ENCODE measurements at regions not wholly inside any gene's neighbourhood (a gene's known extent, or its start where the extent isn't known, plus 50 kb on each side); places are given as distances from the start of the nearest gene placed in this dataset.

DNA sequence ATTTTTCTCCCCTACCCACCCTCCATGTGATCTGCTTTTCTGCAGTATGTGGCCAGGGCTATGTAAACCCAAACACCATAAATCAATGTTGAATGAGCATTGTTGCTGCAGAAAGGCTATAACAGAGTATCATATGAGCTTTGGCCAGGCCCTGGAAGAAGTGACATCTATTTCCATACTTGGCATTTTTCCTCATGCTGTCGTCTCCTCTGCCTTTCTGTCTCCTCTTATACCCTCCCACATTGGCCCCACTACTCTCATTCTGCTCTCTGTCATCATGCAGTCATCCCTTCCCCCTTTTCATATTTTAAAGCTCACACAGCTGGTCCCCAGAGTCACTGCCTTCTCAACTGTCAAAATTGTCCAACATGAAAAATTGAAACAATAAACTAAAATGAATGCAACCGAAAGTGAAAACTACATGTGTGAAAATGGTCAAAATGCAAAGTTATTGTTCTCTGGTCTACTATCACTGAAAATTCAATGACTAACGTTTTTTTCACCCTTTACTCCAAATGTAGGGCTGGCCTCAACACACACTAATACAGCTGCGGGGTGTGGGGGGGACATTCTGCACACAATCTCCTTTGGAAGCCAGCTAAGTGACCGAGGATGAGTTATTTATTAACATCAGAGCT is 290.7 kb upstream of the TMPO start:
- DNase-seq: no peak

DNA sequence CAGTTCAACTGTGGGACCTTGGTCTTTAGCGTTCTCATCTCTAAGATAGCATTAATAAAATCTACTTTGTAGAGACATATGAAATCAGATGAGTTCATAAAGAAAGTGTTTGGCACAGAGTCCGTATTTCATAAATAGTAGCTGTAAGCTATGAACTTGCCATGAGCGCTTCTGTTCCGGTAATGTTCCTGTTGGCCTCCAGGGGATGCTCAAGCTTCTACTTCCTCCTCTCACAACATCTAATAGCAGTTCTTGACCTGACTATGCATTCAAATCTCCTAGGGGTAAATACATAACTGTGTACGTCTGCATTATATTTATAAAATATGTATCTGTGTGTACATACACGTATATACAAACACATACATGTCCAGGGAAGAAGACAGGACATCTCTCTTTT is 288.2 kb upstream of the TMPO start:
- DNase-seq: no peak

DNA sequence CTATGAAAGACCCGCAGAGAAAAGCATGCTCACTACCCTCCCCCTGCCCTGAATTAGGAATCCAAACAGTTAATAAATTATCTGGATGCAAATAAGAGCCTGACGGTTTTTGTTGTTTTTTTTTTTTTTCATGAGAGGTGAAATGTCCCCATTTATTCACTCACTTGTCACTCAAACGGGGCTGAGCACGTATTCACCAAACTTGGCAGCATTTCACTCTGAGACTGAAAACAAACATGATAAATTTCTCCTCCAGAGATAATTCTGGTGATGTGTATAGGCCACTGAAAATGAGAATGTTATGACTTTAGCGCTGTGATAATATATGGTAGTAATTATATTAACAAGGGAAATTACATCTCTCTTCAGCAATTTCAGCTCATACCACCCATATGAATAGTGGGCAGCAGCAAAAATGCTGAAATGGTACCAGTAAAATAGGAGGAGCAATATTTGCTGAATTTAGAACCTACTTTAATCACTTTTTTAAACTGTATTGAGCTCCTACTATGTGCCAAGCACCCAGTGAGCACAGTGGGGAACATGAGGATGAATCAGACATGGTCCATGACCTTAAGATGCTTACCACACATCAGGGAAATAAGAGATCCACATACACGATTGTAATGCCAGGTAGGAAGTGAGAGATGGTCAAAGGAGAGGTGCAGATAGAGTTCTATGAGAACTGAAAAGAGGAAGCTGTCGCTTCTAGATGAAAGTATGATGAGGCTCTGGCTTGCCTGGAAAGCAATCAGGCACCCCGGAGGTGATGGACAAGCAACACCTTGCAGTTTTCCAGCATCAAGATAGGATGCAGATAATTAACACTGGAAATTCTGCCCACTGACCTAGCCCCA is 286.5 kb upstream of the TMPO start:
- no peak for DNase-seq

DNA sequence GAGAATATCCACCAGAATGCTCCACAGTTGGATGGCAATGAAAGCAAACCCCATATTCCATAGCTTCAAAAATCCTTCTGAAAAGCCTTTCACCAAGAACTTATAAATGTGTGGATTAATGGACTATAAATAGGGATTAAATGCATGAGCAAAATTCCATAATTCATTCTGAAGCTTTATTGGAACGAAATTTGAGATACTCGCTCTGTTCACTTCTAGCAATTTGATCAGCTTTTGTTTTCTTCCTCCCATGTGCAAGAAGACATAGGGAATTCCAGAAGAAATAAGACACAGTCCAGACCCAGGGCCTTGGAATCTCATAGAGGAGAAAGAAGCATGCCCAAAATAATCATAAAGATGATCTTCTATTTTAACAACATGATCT is 285.9 kb upstream of the TMPO start:
- DNase-seq: no peak

DNA sequence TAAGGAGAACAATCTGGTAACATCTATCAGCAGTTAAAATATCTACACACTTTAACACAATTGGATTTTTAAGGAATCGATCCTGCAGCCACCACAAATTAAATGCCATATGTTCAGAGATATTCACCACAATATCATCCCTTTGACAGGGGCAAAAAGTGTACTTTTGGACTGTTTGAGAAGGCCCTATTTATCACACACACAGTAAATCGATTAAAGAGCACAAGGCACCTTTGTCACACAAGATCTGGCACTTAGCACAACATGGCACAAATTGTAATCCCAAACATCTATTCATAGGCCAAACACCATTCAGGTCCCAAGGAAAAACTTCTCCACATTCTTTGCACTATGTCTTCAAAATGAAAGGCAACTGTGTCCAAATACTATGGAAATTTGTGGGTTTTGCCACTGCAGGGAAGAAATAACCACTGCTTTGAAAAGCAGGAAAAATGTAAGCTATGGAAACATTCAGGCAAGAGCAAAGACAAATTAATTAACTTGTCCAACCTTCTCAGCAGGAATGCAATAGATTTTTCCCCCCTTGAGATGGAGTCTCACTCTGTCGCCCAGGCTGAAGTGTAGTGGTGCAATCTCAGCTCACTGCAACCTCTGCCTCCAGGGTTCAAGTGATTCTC is 282.5 kb upstream of the TMPO start:
- DNase-seq: no peak

DNA sequence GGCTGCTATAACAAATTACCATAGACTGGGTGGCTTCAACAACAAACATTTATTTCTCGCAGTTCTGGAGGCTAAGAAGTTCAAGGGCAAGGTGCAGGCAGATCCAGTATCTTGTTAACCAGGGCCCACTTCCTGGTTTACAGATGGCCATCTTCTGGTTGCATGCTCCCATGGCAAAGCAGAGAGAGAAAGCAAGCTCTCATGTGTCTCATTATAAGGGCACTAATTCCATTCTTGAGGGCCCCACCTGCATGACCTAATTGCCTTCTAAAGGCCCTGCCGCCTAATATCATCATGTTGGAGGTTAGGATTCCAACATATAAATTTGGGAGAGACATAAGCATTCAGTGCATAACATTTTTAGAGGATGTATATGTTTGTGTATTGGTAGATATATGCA is 280.1 kb upstream of the TMPO start:
- DNase-seq: no peak

DNA sequence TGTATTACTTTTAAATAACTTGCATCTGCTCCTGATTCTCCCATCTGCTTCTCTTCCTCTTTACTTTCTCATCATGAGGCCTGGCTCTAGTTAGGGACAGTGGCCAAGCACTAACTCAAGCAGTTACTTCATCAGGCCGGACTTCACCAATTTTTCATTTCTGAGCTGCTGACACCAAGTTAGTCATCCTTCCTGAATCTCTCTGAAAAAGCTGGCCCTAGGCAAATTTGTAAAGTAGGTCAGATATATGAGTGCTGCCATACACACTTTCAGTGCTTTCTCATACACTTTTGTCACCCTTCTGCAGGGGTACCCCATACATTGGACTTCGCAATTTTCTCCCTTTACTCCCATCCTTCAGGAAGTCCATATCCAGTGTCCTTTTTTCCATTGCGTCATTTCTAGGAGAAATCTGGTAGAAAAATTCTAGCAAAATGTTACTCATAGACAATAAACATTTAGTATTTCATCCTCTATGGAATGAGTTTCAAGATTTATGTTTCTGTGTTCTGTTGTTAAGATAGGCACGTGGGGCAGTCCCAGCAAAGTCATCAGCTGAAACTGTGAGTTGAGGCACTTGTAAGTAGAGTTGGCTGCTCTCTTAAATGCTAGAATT is 276.8 kb upstream of the TMPO start:
- no peak for DNase-seq

DNA sequence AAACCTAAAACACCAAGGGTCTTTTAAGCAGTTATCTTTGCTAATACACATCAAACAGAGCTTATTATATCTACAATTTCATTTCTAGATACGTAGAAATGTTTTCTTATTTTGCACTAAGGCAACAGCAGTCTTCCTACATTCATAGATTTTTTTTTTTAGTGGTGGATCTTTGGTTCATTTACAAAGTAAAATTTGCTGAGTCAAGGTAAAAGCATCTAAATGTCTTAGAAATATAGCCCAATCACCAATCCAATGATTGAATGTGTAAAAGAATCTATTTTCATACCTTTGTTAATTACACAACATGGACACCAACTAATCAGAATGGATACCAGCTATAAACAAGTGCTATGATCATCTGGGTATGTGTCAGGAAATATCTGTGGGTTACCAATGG is 272.2 kb upstream of the TMPO start:
- DNase-seq: no peak

DNA sequence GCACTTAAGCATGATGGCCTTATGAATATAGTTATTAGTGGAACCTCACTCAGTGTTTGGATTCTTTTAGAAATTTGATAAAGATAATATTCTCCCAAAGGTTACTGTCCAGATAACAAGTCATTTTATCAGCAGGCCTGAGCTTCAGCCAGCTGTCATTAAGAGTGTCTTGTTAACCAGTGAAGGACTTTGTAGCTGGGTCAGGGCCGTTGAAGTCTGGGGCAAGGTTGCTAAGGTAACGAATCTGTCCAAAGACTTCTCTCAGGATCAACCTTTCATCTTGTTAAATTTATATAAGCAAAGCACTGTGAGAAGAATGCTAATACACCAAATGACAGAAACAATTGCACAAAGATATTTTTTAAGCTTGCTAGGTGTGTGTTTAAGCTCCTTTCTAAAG is 271.3 kb upstream of the TMPO start:
- DNase-seq: no peak

DNA sequence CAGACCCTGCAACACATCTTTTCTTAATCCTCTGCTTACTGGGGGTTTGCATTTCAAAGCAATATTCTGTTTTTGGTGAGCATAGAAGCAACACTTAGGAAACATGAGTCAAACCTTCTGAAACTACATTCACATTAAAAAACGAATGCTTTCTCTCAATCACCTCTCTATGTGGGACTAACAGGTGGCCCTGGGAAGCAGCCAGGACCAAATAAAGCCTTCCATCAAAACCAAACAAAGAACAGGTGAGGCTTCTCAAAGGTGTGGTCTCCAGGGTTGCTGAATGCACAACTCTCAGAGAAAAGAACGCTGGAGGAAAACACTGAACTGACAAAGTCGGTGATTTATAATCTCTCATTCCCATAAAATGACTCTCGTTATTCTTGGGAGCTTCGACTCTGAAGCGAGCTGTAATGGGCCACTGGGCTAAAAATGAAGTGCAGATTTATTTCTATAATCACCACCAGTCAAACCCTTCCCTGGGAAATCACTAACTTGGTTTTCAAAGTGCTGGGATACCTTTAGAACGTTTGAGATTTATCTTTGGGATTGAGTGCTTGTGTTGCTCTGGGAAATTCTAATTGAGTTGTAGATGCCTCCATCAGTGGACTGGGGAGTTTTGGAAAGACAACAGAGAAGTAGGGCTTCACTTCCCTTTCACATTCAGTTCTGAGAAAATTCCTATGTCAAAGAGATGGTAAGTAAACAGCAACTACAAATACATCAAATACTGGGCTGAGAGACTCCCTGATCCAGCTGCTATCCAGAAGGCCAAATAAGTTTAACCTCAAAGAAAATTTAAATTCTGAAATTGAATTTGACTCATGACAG is 262.0 kb upstream of the TMPO start:
- DNase-seq: no peak

DNA sequence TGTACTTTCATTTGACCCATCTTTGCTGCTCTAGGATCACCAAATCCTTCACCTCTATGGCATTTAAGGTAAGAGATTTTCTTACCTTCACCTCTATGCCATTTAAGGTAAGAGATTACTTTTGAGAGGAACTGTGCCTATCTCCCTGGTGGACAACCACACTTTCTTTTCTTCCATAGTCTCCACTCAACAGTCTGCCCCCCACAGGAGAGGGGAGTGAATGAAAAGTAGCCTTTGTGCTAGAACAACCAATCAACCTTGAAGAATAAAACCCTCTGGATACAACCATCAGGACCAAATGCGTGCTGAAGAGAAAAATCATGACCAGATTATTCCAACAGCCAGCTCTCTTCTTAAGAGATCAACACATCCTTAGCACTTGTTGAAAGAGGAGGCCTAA is 258.6 kb upstream of the TMPO start:
- DNase-seq: no peak

DNA sequence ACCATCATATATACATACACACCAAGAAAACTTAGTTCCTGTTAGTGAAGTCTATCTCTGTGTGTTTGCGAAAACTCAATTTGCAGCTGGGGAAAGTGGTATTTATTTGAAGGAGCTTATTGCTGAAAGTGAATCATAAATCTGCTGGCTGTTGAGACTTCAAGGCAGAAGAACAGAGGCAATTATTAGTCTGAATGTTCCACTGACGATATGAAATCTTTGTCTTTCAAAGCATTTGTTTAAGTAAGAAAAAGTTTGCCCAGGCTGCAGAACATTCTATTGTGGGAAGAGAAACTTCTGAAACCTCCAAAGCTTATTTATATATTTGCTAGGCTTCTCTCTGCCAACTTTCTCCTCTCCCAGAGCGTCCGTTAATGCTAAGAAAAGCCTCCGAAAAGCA is 255.7 kb upstream of the TMPO start:
- no peak for DNase-seq

DNA sequence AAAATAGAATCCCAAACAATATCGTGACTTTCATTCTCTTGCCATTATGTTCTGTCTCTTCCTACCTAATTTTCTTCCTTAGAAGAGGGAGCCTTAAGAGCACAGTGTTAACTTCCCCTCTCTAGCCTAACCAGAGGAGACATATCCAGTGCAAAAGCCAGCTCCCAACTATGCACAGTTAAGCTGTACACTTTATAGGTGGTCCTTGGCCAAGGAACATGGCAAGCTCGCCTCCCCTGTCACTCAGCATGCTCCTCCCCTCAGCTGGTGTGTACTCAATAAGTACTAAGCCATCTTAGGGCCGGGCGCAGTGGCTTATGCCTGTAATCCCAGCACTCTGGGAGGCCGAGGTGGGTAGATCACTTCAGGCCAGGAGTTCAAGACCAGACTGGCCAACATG is 255.1 kb upstream of the TMPO start:
- no peak for DNase-seq

DNA sequence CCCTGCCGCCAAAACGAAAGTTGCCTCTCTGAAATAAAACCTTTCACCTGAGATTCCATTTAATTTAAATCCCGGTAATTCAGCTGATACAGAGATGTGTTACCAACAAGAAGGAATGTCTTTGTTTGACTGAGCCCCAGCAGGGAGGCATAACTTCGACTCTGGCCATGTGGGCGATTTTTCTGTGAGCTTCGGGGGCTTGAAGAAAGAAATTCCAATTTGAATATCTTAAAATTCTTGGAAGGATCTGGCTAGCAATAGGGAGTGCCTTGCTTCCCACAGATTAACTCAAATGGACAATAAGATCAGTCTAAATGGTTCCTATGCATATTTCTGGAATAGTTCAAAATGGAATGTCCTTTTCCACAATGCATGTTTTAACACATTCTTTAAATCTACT is 252.5 kb upstream of the TMPO start:
- no peak for DNase-seq

DNA sequence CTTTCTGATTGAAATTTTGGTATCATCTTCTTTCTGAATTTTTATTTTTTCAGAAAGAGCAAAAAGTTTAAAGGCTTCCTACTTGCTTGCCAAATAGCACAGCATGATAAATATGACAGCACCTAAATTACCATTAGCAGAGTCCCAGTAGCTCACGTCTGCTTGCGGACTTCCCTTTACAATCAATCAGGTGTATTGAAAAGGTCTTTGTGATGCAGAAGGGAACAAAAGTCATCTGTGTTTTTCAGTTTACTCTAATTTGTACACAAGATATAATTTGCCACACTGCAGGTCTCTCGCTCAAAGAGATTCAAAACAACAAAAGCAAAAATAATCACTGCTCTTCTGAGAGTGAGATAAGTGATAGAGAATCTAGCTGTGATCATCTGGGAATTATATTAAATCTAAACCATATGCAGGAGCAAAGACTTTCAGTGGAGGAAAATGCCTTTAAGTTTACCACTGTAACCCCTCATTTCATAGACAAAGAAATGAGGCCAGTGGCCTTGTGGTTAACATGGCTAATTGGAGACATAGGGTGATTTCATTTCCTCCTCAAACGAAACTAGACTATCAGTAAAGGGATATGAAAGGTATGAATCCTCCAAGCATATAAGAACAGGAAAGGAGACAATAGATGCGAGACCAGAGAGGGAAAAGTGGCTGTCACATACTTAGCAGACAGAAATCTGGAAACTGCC is 240.8 kb upstream of the TMPO start:
- DNase-seq: no peak

DNA sequence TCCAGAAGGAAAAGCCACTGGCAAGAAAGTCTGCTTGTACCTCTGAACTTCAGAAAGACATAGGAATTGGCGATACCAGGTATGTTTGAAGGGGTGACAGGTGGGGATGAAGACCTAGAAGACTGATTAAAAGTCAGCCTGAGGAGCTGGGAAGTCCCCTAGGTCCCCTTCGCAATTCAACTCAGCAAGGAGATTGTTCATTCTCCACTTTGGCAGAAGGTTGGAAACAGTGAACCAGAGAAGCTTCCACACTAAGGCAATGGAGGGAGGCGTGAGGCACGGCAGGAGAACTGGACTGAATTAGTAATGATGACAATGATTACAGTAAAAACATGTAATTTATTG is 240.3 kb upstream of the TMPO start:
- no peak for DNase-seq

DNA sequence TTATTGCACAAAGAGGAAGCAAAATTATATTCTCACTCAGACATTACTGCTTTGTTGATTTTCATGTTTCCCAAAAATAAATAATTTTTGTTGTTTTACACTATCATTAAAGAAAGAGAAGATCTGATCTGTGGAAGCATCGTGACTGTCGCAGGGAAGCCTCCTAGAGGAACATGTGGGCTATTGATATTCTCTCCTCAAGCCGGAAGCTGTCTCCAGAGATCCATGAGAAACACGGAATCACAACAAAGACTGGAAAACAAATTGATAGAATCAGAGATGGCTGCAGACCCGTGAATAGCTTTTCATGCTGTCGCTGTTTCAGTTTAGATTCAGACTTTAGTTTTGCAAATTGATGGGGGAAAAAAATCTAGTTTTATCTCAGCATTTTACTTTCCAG is 235.2 kb upstream of the TMPO start:
- DNase-seq: no peak

DNA sequence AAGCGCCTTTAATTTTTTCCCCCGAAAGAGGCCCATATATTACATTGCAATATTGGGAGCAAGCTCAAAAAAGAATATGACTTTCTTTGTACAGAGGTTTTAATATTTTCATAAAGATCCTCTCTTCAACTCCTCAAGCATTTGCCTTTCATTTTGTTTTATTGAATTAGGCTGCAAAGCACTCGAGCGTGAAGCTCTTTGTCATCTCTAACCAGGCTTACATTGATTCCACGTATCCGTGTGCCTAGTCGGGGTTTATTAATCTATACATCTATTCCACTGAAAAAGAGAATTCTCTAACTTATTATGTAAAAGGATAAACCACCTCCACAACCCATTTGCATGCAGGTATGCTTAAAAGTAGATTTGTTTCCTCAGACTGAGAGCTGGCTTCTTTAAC is 234.8 kb upstream of the TMPO start:
- DNase-seq: no peak

DNA sequence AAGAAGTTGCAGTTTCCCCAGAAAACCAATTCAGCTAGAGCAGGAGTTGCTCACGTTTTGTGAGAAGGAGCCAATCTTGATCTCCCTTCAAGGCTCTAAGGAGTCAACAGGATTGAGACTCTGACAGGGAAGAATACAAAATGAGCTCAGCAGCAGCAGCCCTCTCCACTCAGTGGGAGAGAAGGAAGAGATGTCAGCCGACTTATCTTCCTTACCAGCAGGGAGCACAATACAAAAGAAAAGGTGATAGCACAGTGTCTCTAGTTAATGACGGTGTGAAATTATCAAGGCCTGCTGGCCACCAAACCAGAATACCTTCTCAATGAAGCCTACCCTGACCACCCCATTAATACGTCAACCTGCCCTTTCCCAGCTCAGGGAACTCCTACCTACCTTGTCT is 223.6 kb upstream of the TMPO start:
- DNase-seq: no peak

DNA sequence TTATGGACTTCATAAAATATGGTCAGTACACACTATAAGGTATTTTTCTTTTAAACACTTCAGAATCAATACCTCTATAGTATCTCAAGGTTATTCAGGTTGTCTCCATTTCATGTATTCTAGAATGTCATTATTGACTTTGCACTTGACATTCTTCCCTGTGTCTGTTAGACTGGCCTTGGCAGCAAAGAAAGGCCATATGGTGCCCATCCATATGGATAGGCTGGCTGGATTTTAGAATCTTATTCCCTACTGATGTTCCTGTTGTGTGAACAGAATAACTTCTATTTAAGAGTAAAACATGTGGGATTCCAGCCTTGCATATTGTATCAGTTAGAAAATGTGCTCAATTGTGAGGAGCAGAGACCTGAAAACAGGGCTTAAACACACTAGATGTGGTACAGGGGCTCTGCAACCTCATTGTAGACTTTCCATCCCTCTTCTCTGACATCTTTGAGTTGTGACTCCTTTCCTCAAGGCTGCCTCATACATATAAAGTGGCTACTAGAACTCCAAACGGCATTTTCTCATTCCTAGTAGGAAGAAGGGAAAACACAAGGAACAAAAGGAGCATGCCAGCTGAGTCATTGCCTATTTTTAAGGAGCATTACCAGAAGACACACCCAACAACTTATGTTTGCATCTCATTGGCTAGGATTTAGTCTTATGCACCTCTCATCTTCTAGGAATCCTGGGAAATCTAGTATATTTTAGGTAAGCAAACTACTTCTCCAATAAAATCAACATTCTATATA is 221.2 kb upstream of the TMPO start:
- DNase-seq: peak; percentile 57

DNA sequence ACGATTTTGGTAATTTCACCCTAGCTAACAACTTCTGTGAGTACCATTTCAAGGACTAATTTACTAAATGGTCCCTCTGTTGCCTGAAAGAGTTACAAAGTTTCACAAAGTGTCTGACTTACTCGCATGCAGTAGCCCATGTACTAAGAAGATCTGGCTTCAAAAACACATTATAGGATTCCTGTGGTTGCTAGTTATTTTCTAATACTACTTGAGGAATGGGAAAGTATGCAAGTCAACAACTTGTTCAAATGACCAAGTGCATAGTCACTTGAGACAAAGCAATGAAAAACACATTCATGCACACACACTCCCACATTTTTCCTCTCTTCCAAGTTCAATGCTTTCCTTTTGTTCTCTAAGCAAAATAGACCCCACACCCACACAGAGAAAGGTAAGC is 219.7 kb upstream of the TMPO start:
- no peak for DNase-seq

Measured in NCI-H1694 (cell line).